ENCODE measurements at regions not wholly inside any gene's neighbourhood (a gene's known extent, or its start where the extent isn't known, plus 50 kb on each side); places are given as distances from the start of the nearest gene placed in this dataset.

DNA sequence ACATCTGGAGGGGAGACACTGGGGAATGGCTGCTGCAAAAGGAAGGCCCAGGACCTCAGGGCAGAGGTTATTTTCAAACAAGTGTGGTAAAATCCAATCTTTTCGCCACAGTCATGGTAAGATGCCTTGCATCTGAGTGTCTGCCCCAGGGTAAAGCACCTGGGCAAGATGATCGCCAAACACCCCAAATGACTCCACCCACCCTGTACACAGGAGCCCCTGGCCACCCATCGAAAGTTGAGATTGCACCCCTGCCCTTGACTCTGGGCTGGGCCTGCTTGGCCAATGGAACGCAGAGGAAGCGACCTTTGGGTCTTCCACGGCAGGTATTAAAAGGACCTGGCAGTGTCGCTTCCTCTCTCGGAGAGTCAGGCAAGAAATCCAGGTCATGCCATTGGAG, 88.8 kb downstream of the C16orf95 start (continued):
- TF ChIP-seq, protein P1, sequence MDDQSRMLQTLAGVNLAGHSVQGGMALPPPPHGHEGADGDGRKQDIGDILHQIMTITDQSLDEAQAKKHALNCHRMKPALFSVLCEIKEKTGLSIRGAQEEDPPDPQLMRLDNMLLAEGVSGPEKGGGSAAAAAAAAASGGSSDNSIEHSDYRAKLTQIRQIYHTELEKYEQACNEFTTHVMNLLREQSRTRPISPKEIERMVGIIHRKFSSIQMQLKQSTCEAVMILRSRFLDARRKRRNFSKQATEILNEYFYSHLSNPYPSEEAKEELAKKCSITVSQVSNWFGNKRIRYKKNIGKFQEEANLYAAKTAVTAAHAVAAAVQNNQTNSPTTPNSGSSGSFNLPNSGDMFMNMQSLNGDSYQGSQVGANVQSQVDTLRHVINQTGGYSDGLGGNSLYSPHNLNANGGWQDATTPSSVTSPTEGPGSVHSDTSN (CRISPR knock-in tag; IDR thresholded peaks at IDR 0.05) = no peak
- TF ChIP-seq, protein P2, sequence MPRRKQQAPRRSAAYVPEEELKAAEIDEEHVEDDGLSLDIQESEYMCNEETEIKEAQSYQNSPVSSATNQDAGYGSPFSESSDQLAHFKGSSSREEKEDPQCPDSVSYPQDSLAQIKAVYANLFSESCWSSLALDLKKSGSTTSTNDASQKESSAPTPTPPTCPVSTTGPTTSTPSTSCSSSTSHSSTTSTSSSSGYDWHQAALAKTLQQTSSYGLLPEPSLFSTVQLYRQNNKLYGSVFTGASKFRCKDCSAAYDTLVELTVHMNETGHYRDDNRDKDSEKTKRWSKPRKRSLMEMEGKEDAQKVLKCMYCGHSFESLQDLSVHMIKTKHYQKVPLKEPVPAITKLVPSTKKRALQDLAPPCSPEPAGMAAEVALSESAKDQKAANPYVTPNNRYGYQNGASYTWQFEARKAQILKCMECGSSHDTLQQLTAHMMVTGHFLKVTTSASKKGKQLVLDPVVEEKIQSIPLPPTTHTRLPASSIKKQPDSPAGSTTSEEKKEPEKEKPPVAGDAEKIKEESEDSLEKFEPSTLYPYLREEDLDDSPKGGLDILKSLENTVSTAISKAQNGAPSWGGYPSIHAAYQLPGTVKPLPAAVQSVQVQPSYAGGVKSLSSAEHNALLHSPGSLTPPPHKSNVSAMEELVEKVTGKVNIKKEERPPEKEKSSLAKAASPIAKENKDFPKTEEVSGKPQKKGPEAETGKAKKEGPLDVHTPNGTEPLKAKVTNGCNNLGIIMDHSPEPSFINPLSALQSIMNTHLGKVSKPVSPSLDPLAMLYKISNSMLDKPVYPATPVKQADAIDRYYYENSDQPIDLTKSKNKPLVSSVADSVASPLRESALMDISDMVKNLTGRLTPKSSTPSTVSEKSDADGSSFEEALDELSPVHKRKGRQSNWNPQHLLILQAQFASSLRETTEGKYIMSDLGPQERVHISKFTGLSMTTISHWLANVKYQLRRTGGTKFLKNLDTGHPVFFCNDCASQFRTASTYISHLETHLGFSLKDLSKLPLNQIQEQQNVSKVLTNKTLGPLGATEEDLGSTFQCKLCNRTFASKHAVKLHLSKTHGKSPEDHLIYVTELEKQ (tag by site-specific recombination; IDR thresholded peaks at IDR 0.05; ENCODE audit: borderline replicate concordance) = no peak
- TF ChIP-seq ZNF274 (IDR thresholded peaks at IDR 0.05; ENCODE audit: low read length) (no peak), ZNF274 (tag by site-specific recombination; IDR thresholded peaks at IDR 0.05; ENCODE audit: borderline replicate concordance) (no peak)

GRCh38 chr16:87229230-87230188, 87.7 kb downstream of the C16orf95 start:
- POLR2A ChIA-PET = no interaction called here
- H3K27ac ChIP-seq (ENCODE audit: extremely low read depth, low read depth, low read length) = no peak overlapping the region

More at GRCh38 chr16:87229230-87230188, 87.7 kb downstream of the C16orf95 start:
- H3K4me1 ChIP-seq (ENCODE audit: control insufficient read depth, insufficient read depth, low read length) = no peaks in the 10 kb centered on the region
- CTCF ChIA-PET = interaction anchor here (0.6 to 0.7 kb wide), 2 partner anchors 153 to 530 kb away, joined by 3 to 4 read pairs; no protein-coding TSS in a partner anchor
- no peak for TF ChIP-seq ZNF132 (tag by site-specific recombination; IDR thresholded peaks at IDR 0.05; ENCODE audit: borderline replicate concordance)
- TF ChIP-seq SP3 (tag by site-specific recombination; IDR thresholded peaks at IDR 0.05) = no peak
- TF ChIP-seq ZSCAN16 (tag by site-specific recombination; IDR thresholded peaks at IDR 0.05) = no peak
- TF ChIP-seq ZNF610 (tag by site-specific recombination; IDR thresholded peaks at IDR 0.05; ENCODE audit: borderline replicate concordance) = no peak
- no peak for TF ChIP-seq ZSCAN30 (tag by site-specific recombination; IDR thresholded peaks at IDR 0.05)
- no peak for TF ChIP-seq HIC1 (tag by site-specific recombination; IDR thresholded peaks at IDR 0.05)
- no peak for TF ChIP-seq ZNF544 (tag by site-specific recombination; IDR thresholded peaks at IDR 0.05)
- TF ChIP-seq ZNF138 (tag by site-specific recombination; IDR thresholded peaks at IDR 0.05; ENCODE audit: borderline replicate concordance) = no peak
- no peak for TF ChIP-seq KLF9 (tag by site-specific recombination; IDR thresholded peaks at IDR 0.05; ENCODE audit: low read depth)
- TF ChIP-seq ZBTB10 (tag by site-specific recombination; IDR thresholded peaks at IDR 0.05) = no peak
- TF ChIP-seq ZBTB26 (tag by site-specific recombination; optimal IDR thresholded peaks at IDR 0.05) = no peak
- TF ChIP-seq, protein P3, sequence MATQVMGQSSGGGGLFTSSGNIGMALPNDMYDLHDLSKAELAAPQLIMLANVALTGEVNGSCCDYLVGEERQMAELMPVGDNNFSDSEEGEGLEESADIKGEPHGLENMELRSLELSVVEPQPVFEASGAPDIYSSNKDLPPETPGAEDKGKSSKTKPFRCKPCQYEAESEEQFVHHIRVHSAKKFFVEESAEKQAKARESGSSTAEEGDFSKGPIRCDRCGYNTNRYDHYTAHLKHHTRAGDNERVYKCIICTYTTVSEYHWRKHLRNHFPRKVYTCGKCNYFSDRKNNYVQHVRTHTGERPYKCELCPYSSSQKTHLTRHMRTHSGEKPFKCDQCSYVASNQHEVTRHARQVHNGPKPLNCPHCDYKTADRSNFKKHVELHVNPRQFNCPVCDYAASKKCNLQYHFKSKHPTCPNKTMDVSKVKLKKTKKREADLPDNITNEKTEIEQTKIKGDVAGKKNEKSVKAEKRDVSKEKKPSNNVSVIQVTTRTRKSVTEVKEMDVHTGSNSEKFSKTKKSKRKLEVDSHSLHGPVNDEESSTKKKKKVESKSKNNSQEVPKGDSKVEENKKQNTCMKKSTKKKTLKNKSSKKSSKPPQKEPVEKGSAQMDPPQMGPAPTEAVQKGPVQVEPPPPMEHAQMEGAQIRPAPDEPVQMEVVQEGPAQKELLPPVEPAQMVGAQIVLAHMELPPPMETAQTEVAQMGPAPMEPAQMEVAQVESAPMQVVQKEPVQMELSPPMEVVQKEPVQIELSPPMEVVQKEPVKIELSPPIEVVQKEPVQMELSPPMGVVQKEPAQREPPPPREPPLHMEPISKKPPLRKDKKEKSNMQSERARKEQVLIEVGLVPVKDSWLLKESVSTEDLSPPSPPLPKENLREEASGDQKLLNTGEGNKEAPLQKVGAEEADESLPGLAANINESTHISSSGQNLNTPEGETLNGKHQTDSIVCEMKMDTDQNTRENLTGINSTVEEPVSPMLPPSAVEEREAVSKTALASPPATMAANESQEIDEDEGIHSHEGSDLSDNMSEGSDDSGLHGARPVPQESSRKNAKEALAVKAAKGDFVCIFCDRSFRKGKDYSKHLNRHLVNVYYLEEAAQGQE (tag by site-specific recombination; IDR thresholded peaks at IDR 0.05) = no peak
- TF ChIP-seq ZNF335 (tag by site-specific recombination; conservative IDR thresholded peaks at IDR 0.05) = no peak
- TF ChIP-seq ZNF324 (tag by site-specific recombination; IDR thresholded peaks at IDR 0.05) = no peak
- no peak overlapping the region for H3K4me3 ChIP-seq (ENCODE audit: low read depth, low read length)
- H3K9me3 ChIP-seq (ENCODE audit: control insufficient read depth, insufficient read depth, low read depth, low read length) = no peaks in the 10 kb centered on the region
- H3K36me3 ChIP-seq (ENCODE audit: control insufficient read depth in 2 of 2, insufficient read depth in 1 of 2, low read length in 2 of 2) = no peaks in the 10 kb centered on the region
